ENCODE measurements at regions not wholly inside any gene's neighbourhood (a gene's known extent, or its start where the extent isn't known, plus 50 kb on each side); places are given as distances from the start of the nearest gene placed in this dataset.

DNA sequence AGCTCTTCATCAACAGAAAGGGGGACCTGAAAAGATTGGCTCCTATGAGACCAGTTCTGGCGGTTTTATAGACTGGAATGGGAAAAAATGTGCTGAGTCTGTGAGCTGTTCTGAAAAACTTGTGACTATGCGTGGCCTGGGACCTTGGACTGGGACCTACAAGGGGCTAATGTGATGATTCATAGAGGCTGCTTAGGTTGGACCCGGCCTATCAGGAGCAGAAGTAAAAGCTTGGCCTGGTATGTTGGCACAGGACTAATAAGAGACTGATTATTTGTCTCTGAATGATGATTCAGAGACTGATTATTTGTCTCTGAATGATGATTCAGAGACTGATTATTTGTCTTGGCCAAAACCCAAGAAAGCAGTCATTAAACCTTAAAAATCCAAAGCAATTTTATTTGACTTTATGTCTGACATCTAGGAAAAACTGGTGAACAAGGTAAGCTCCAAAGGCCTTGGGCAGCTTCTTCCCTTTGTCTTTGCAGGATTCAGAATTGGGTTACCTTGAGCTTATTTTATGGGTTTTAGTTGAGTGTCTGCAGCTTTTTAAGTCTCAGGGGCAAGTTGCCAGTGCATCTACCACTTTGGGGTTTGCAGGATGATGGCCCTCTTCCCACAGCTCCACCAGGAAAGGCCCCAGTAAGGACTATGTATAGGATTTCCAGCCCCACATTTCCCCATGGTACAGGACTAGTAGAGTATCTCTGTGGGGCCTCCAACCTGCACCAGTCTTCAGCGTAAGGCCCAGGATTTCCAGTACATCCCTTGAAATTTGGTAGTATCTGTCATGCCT, 390.3 kb downstream of the KDM5D start:
- no peak for DNase-seq

DNA sequence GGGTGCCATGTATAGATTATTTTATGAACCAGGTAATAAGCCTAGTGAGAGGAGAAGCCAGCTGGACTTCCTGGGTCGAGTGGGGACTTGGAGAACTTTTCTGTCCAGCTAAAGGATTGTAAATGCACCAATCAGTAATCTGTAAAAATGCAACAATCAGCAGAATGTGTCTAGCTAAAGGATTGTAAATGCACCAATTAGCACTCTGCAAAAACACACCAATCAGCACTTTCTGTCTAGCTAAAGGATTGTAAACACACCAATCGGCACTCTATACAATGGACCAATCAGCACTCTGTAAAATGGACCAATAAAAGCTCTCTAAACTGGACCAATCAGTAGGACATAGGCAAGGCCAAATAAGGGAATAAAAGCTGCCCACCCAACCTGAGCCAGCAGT, 392.9 kb downstream of the KDM5D start:
- no peak for DNase-seq

DNA sequence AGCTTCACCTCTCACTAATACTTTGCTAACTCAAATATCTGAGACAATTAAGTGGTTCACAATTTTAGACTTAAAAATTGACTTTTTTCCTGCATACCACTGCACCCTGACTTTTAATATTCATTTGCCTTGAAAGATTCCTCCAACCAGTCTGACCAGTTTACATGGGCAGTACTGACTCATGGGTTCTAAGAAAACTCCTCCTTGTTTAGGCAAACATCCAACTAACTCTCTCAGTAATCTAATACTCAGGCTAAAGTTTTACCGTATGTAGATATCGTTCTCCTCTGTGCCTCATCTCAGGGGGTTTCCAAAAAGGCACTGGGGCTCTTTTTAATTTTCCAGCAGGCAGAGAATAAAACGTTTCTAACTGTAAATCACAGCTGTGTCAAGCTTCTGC, 422.8 kb downstream of the KDM5D start:
- no peak for DNase-seq

DNA sequence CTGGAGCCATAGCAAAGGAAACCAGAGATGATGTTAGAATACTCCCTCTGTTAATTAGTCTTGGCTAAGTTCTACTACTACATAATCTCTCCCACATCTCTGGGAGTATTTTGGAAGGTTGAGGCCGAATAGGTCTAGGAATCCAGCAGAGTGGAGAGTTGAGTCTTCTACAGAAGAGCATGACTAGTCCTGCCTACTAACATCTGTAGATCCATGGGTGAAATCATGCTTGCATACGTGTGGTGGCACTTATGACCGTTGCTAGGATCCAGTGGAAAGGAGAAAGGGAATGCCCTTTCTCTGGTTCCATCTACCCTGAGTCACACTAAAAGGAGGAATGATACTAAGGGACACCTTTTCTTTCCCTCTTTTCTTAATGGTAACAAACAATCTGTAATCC, 425.4 kb downstream of the KDM5D start:
- no peak for DNase-seq

DNA sequence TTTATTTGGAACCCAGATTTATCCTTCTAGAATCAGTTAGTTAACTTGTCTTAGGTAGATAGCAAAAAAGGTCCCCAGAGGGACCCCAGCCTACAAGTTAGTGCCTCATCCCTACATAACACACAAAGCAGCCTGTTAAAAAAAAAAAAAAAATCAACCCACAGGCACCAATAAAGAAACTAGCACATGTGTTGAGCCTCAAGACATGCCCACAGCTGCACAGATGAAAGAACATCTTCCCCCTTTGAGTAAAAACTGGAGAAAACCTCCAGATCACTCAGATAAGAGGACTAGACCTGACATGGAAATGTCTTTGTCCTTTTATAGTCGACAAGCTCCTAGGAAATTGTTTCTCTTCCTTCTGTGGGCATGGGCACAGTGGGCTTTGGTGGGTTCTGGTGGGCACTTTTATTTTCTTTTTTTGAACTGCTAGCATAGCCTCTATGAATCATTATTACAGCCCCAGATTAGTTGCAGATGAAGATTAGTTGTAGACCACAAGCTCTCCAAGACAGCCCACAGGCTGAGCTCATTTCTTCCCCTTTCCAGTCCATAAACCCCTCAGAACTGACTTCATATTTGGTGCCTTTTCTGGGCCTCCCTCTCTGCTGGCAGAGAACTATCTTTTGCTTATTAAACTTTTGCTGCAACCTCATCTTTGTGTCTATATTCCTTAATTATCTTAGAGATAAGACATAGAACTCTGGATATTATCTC, 427.1 kb downstream of the KDM5D start:
- DNase-seq = no peak

DNA sequence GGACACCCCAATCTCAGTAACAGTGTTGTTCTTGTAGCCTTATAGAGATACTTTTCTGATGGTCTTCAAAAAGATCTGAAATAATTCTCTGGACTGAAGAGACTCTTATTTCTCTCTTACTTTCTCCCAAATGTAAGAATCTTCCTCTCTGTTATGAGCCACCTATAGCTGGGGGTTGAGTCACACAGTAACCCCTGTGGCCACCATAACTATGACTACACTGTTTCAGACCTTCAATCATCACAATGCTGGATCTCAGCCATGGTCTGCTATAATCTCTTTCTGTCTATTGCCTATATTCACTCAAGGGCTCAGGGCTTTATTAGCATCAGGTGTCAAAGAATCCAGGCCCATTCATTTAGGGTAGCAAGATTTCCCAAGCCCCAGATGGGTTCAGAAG, 436.9 kb downstream of the KDM5D start:
- DNase-seq = no peak

DNA sequence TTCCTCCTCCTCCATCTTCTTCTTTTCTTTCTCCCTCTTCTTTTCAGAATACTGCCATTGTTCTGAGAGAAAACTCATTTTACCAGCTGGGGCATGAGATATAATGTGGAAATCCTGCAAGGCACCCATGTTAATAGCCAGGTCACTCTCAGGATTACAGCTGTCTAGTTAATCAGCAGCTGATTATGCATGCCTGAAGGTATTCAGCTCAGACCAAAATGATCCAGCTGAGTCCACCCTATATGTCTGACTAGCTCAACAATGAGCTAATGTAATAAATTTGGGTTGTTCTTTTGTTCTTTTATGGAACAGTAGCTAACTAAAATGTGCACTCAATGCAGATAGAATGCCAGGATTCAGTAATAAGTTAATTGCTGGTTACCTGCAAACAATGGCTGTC, 441.4 kb downstream of the KDM5D start:
- DNase-seq = no peak

DNA sequence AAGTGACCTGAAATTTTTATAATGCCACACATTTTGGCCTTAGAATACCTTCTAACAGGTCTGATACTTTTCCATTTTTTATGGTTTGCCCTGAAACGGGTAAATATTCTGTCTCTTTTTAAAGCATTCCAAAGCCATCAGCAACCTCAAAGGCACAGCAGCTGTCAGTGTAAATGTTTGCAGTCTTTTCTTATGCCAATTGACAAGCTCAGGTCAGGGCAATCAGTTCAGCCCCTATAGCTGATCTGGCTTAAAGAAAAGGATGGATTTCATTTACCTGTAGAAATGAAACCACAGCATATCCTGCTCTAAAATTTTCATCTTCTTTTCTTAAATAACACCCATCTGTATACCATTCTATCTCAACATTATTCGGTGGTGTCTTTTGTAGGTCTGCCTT, 453.6 kb downstream of the KDM5D start:
- no peak for DNase-seq

DNA sequence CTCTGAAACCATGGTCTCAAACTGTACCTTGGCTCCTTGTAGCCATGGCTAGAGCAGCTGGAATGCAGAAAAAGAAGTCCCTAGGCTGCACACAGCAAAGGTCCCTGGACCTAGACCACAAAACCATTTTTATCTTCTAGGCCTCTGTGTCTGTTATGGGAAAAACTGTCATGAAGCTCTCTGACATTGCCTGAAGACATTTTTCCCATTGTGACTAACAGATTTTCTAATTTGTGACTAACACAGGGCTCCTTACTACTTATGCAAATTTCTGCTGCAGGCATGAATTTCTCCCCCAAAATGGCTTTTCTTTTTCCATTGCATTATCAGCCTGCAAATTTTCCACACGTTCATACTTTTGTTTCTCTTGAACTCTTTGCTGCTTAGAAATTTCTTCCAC, 470.4 kb downstream of the KDM5D start:
- DNase-seq = no peak

DNA sequence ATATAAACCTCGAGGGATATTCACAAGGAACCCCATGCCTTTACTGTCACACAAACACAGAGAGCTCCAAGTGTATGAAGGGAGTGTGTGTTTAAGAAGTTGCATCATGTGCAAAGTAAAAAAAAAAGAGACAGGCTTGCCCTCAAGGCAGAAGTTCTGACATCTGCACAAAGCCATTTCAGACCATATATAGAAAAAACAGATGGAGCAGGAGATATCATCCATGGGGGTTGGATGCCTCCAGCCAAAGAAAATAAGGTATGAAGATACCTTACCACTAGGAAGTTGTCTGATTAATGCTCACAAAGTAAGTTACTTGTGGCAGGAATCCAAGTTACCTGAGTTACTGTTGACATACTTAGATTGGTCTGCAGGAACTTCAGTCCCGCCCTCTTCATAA, 476.2 kb downstream of the KDM5D start:
- DNase-seq = no peak

DNA sequence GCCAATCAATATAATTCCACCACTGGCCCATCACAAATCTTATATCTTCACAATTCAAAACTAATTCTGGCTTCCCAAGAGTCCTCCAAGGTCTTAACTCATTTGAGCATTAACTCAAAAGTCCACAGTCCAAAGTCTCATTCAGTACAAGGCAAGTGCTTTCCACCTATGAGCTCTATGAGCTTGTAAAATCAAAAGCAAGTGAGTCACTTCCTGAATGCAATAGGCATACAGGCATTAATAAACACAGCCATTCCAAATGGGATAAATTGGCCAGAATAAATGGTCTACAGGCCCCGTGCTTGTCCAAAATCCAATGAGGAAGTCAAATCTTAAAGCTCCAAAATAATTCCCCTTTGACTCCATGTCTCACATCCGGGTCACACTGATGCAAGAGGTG, 479.1 kb downstream of the KDM5D start:
- DNase-seq = no peak

DNA sequence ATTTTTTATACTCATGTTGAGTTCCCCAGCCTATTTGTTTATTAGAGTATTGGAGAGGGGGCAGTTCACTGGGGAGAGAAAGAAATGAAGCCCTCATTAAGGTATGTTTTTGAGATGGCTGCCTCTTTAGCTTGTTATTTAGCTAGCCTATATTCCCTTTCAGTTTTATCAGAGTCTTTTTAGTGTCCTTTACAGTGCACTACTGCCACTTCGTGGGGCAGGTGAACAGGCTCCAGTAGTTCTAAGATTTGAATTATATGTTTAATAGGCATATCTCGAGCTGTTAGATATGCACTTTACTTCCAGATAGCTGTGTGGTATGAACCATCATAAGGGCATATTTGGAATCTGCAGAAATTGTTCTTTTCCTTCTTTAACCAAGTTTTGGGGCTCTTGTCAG, 482.2 kb downstream of the KDM5D start:
- peak; percentile 1 for DNase-seq

DNA sequence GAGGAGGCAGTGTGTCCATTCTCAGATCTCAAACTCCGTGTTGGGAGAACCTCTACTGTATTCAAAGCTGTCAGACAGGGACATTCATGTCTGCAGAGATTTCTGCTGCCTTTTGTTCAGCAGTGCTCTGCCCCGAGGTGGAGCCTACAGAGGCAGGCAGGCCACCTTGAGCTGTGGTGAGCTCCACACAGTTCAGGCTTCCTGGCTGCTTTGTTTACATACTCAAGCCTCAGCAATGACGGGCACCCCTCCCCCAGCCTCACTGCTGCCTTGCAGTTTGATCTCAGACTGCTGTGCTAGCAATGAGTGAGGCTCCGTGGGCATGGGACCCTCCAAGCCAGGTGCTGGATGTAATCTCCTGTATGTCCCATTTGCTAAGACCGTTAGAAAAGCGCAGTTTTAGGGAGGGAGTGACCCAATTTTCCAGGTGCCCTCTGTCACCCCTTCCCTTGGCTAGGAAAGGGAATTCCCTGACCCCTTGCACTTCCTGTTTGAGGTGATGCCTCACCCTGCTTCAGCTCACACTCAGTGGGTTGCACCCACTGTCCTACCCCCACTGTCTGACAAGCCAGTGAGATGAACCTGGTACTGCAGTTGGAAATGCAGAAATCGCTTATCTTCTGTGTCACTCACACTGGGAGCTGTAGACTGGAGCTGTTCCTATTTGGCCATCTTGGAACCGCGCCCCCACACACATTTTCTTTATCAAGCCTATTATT, 458.9 kb upstream of the HSFY2 start:
- DNase-seq = peak; percentile 37

DNA sequence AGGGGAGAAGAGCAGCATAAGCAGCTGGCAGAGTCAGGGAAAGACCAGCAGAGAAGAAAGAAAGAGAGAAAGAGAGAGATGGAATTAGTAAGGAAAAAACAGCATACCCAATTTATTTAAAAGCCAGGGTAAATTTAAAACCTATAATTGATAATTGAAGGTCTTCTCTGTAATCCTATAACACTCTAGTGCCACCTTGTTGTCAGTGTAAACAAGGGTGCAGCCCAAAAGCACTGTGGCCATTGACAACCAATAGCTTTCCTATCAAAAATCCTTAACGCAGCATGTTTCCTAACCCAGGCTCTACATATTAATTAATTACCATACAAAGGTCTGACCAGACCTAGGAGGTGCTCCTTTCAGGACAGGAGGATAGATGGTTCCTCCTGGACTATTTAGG, 447.2 kb upstream of the HSFY2 start:
- DNase-seq = no peak

DNA sequence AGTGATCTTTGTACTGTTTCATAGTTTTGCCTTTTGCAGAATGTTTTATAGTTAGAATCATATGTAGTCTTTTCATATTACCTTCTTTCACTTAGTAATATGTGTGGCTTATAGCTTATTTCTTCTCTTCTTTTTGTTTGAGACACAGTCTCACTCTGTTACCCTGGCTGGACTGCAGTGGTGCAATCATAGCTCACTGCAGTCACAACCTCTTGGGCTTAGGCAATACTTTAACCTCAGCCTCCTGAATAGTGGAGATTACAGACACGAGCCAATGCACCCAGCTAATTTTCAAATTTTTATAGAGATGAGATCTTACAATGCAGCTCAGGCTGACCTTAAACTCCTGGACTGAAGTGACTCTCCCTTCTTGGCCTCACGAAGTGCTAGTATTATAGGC, 435.4 kb upstream of the HSFY2 start:
- no peak for DNase-seq

DNA sequence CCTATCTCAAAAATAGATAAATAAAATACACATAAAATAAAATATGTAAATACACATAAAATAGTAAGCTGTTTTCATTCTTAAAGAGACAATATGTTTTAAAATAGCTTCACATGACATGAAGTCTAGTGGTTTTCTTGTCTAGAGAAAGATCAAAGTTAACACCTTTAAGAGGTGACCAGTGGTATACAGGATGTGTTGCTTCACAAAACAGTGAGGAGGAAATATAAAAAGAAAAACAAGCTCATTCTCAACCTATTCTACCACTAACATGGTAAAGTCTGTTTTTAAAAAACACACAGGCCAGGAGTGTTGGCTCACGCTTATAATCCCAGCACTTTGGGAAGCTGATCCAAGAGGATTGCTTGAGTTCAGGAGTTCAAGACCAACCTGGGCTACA, 433.5 kb upstream of the HSFY2 start:
- no peak for DNase-seq

DNA sequence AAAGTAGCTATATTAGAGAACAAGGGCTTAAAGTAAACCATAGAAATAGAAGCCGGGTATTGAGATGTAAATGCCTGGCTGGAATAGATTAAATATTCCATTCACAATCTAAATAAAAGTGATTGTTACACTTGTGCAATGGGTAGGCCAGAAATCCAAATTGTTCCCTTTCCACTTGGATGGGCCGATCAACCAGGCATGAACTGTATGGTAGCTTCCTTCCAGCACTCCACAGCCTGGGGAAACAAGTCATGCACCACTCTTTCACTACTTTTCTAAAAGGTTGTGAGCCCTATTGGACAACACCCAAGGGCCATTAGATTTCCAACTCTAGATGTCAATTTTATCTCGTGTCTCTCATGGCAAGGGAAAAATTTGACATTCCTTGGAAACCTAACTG, 407.3 kb upstream of the HSFY2 start:
- DNase-seq = no peak

DNA sequence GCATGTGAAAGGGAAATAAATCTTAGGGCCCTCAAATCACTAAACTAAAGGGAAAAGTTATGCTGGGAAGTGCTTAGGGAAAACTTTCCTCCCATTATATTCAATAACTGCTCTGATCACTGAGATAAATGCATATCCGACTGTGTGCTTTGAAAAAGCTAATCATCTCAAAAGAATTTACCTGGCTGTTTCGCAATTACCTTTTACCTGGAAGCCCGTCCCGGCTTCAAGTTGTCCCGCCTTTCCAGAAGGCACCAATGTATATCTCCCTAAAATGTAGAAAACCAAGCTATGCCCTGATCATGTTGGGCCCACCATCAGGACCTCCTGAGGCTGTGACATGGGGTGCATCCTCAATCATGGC, 394.6 kb upstream of the HSFY2 start:
- no peak for DNase-seq

DNA sequence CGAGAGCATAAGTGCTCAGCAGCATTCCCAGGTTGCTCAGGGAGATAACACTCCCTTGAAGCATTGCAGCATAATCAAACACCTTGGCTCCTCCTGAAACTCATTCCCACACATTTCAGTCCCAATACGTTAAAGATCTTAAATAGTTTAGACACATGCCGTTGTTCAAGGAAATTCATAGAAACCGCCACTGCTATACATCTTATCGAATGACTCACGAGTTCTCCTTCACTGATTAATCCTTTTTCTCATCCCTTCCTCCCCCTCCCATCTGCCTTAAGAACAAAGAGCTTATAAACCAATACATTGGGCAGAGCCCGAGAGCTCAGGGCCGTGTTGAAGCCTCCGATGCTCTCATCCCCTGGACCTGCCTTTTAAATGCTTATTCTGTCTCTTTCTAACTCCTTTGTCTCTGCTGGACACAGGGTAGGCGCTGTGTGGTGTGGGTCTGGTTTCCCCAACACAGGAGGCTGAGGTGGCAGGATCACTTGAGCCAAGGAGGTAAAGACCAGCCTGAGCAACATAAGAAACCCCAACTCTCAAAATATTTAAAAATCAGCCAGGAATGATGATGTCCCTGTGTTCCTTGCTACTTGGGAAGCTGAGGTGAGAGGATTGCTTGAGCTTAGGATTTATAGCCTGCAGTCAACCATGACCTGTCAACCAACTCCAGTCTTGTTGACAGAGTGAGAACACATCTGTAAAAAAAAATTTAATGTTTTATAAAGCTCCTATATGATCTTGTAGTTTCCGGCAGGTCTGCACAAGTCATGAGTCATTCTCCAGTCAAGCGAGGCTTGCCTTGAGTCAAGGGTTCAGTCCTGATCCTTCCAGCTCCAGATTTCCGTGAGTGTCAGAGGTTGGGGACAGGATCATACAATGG, 394.0 kb upstream of the HSFY2 start:
- DNase-seq = no peak

DNA sequence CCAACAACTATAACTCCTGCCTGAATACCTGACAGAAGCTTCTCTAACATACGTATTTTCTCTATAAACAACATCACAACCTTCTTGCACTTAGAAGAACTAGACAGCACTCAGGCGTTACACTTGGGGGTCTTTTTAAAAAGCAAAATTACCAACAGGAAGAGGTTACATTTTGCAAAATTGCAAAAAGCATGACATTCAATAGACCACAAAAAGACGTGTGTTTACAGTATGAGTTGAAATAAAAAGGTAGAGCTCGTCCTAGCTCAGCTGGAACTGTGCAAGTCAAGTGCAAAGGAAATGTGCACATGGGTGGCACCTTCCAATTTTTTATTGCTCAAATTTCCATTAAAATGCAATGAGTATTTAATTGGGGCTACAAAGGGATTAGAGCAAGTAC, 375.2 kb upstream of the HSFY2 start:
- DNase-seq = no peak

DNA sequence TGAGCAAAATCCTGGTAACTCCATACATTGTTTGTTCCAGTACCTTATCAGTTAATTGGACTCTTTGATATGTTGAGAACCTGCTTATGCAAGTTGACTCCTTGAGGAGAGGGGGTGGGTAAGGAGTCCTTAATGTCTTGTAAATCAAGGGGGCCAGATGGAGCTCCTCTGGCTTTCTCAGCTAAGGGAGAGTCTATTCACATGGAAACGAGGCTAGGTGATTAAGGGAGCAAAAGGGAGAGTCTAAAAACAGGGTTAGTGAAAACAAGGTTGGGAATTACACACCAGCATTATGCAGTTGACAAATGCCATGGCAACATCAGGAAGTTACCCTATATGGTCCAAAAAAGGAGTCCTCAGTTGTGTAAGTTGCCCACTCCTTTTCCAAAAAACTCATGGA, 372.8 kb upstream of the HSFY2 start:
- no peak for DNase-seq

DNA sequence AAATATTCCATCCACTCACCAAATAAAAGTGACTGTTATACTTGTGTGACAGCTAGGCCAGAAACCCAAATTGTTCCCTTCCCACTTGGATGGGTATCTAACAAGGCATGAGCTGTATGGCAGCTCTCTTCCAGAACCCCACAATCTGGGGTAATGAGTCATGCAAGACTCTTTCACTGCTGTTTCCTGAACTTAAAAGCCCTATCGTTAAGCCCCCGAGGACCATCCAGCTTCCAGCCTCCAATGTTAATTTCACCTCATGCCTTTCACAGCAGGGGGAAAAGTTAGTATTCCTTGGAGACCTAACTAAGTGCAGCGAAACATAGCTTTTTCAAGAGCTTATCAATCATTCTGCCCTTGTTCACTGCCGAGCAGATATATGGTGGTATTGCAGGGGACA, 368.6 kb upstream of the HSFY2 start:
- no peak for DNase-seq

DNA sequence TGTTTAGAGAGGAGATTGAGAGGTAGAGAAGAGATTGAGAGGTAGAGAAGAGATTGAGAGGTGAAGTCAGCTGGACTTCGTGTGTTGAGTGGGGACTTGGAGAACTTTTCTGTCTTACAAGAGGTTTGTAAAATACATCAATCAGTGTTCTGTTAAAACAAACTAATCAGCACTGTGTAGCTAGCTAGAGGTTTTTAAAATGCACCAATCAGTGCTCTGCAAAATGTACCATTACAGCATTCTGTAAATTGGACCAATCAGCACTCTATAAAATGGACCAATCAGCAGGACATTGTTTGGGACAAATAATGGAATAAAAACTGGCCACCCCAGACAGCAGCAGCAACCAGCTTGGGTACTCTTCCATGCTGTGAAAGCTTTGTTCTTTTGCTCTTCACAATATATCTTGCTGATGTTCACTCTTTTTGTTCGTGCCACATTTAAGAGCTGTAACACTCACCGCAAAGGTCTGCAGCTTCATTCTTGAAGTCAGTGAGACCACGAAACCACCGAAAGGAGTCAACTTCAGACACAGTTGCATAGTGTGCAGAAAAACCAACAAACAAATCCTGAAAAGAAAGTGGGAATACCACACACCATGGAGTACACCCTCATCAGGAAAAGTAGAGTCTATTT, 366.9 kb upstream of the HSFY2 start:
- DNase-seq = no peak

Data from CD4-positive, alpha-beta T cell treated with Interleukin-17A for 1 hour (primary cell).